H1 (cell line): ENCODE measurements at regions not wholly inside any gene's neighbourhood (a gene's known extent, or its start where the extent isn't known, plus 50 kb on each side); places are given as distances from the start of the nearest gene placed in this dataset.

Experiments used
- CTCF ChIA-PET: fragments of 300-600 bp; sonication (Branson Sonifier 250); formaldehyde crosslinking; loops from one replicate; lab custom pipeline; 2021; ENCODE audit not compliant: partially characterized antibody; lab: Charles Lee
- POLR2A ChIA-PET: fragments of 300-600 bp; sonication (Branson Sonifier 250); formaldehyde crosslinking; loops from one replicate; lab custom pipeline; 2021; ENCODE audit warnings: inconsistent platforms; ENCODE audit not compliant: partially characterized antibody; lab: Charles Lee
- DNase-seq, 2 experiments: peaks; one replicate each; pipeline versions ENCODE4 v3.0.0 to v3.0.0-alpha.2; 2010 to 2022; ENCODE audit warnings: low spot score in 2 of 2, low read depth in 1 of 2, mixed read lengths in 1 of 2
- FAIRE-seq: peaks from 2 replicates; lab custom pipeline; 2011; peaks lifted over from hg19 to GRCh38; lab: Jason Lieb, UNC
- H2AFZ ChIP-seq: 2 replicates; pipeline ENCODE4 v1.8.1; 2012; ENCODE audit warnings: low read length, inconsistent platforms
- H2AK5ac ChIP-seq: 2 replicates; pipeline ENCODE4 v1.6.1; 2013; ENCODE audit warnings: low read depth, low read length
- H2BK120ac ChIP-seq: replicated peaks from 2 replicates; pipeline ENCODE3; 2013; ENCODE audit warnings: low read depth, low read length, inconsistent platforms
- H2BK12ac ChIP-seq: 2 replicates; pipeline ENCODE4 v1.6.1; 2013; ENCODE audit warnings: low read depth, low read length
- H2BK15ac ChIP-seq: 2 replicates; pipeline ENCODE4 v1.6.1; 2013; ENCODE audit warnings: low read length
- H2BK20ac ChIP-seq: 2 replicates; pipeline ENCODE4 v1.6.1; 2013; ENCODE audit warnings: low read length
- H2BK5ac ChIP-seq: 2 replicates; pipeline ENCODE4 v1.6.1; 2013; ENCODE audit warnings: low read depth, low read length
- H3K14ac ChIP-seq: 2 replicates; pipeline ENCODE4 v1.6.1; 2013; ENCODE audit warnings: inconsistent platforms; ENCODE audit not compliant: insufficient read length
- H3K18ac ChIP-seq: 2 replicates; pipeline ENCODE4 v1.6.1; 2013; ENCODE audit warnings: low read length; ENCODE audit errors: extremely low read depth
- H3K23ac ChIP-seq: 2 replicates; pipeline ENCODE4 v1.6.1; 2013; ENCODE audit warnings: inconsistent platforms; ENCODE audit not compliant: insufficient read length
- H3K23me2 ChIP-seq: 2 replicates; pipeline ENCODE4 v1.6.1; 2013; ENCODE audit warnings: low read depth, low read length
- H3K27ac ChIP-seq: 2 replicates; pipeline ENCODE4 v1.6.1; 2011; ENCODE audit warnings: low read depth, low read length, inconsistent platforms
- H3K27me3 ChIP-seq, 4 experiments: replicated peaks in 1 of 4; 1 replicate in 1 of 4; 2 replicates in 3 of 4; pipeline versions ENCODE4 v1.6.1 to v1.8.1; 2011 to 2013; ENCODE audit warnings: low read length in 3 of 4, mild to moderate bottlenecking in 3 of 4, inconsistent platforms in 2 of 4, mixed read lengths in 2 of 4, moderate library complexity in 1 of 4; ENCODE audit not compliant: control insufficient read depth in 3 of 4, insufficient read depth in 3 of 4; ENCODE audit errors: extremely low read depth in 1 of 4
- H3K36me3 ChIP-seq, 4 experiments: 2 replicates each; pipeline versions ENCODE4 v1.6.1 to v1.8.1; 2011 to 2013; ENCODE audit warnings: mild to moderate bottlenecking in 4 of 4, low read length in 3 of 4, moderate library complexity in 2 of 4, control low read depth in 1 of 4, inconsistent platforms in 1 of 4; ENCODE audit not compliant: insufficient read depth in 4 of 4, control insufficient read depth in 2 of 4
- H3K4ac ChIP-seq: replicated peaks from 2 replicates; pipeline ENCODE3; 2013; ENCODE audit warnings: low read length, low read depth, mixed read lengths, inconsistent platforms; ENCODE audit not compliant: insufficient read length
- H3K4me1 ChIP-seq, 4 experiments: replicated peaks in 1 of 4; 1 replicate in 1 of 4; 2 replicates in 3 of 4; pipeline versions ENCODE4 v1.6.1 to v1.8.1; 2011 to 2013; ENCODE audit warnings: low read length in 3 of 4, inconsistent platforms in 2 of 4, mixed read lengths in 1 of 4; ENCODE audit not compliant: insufficient read depth in 4 of 4, control insufficient read depth in 3 of 4
- H3K4me2 ChIP-seq, 2 experiments: 2 replicates each; pipeline versions ENCODE4 v1.6.1 to v1.8.1; 2011 to 2013; ENCODE audit warnings: low read depth in 2 of 2, low read length in 2 of 2, control low read depth in 1 of 2, inconsistent platforms in 1 of 2, mild to moderate bottlenecking in 1 of 2; ENCODE audit not compliant: insufficient read depth in 1 of 2
- H3K4me3 ChIP-seq, 4 experiments: fragments of 200-600, 300-600 bp in 1 of 4; sonication (generic), shearing (Covaris generic), sonication (Bioruptor Twin) in 1 of 4; 2 replicates each; pipeline versions ENCODE4 v1.5.1 to v1.8.1; 2011 to 2016; ENCODE audit warnings: low read length in 4 of 4, low read depth in 3 of 4, control low read depth in 2 of 4, inconsistent platforms in 2 of 4, mild to moderate bottlenecking in 2 of 4, mixed read lengths in 1 of 4, moderate library complexity in 1 of 4; ENCODE audit not compliant: insufficient read depth in 2 of 4; ENCODE audit errors: extremely low read depth in 1 of 4
- H3K56ac ChIP-seq: replicated peaks from 2 replicates; pipeline ENCODE3; 2013; ENCODE audit warnings: low read depth, mild to moderate bottlenecking, mixed read lengths, low read length, inconsistent platforms; ENCODE audit not compliant: insufficient read length
- H3K79me1 ChIP-seq: 2 replicates; pipeline ENCODE4 v1.6.1; 2013; ENCODE audit warnings: low read depth, low read length, control low read depth
- H3K79me2 ChIP-seq, 2 experiments: 2 replicates each; pipeline versions ENCODE4 v1.6.1 to v1.8.1; 2012 to 2013; ENCODE audit warnings: low read length in 2 of 2, mild to moderate bottlenecking in 2 of 2, inconsistent platforms in 1 of 2; ENCODE audit not compliant: insufficient read depth in 2 of 2, control insufficient read depth in 1 of 2
- H3K9ac ChIP-seq, 4 experiments: replicated peaks in 1 of 4; 1 replicate in 1 of 4; 2 replicates in 3 of 4; pipeline versions ENCODE4 v1.6.1 to v1.8.1; 2011 to 2013; ENCODE audit warnings: low read depth in 3 of 4, low read length in 3 of 4, control low read depth in 2 of 4, mild to moderate bottlenecking in 2 of 4, moderate library complexity in 2 of 4, inconsistent platforms in 1 of 4; ENCODE audit errors: extremely low read depth in 1 of 4
- H3K9me3 ChIP-seq, 2 experiments: 2 replicates each; pipeline versions ENCODE4 v1.6.1 to v1.8.1; 2012 to 2013; ENCODE audit warnings: mild to moderate bottlenecking in 2 of 2, moderate library complexity in 2 of 2, control low read depth in 1 of 2, inconsistent platforms in 1 of 2, low read depth in 1 of 2, low read length in 1 of 2, mixed read lengths in 1 of 2; ENCODE audit not compliant: insufficient read depth in 2 of 2
- H4K20me1 ChIP-seq, 2 experiments: replicated peaks in 1 of 2; 2 replicates each; pipeline versions ENCODE3 to v1.8.1; 2011 to 2013; ENCODE audit warnings: inconsistent platforms in 2 of 2, low read length in 2 of 2, mild to moderate bottlenecking in 1 of 2; ENCODE audit not compliant: insufficient read depth in 2 of 2, control insufficient read depth in 1 of 2
- H4K5ac ChIP-seq: 2 replicates; pipeline ENCODE4 v1.6.1; 2013; ENCODE audit warnings: low read length, low read depth, mixed read lengths, inconsistent platforms; ENCODE audit not compliant: insufficient read length
- H4K8ac ChIP-seq: 2 replicates; pipeline ENCODE4 v1.8.0; 2013; ENCODE audit warnings: mild to moderate bottlenecking, moderate library complexity, low read length, inconsistent platforms; ENCODE audit not compliant: insufficient read depth; ENCODE audit errors: extremely low read depth
- H4K91ac ChIP-seq: replicated peaks from 2 replicates; pipeline ENCODE3; 2013; ENCODE audit warnings: low read length, mixed read lengths, inconsistent platforms; ENCODE audit not compliant: insufficient read length
- EZH2 ChIP-seq: fragments of 200-600 bp; sonication (generic); IDR thresholded peaks from 2 replicates; pipeline ENCODE4 v1.7.1; 2012; ENCODE audit warnings: low read depth, mild to moderate bottlenecking, moderate library complexity, low read length, inconsistent platforms; ENCODE audit not compliant: severe bottlenecking
- KDM4A ChIP-seq: IDR thresholded peaks from one replicate; pipeline ENCODE4 v1.7.1; 2012; ENCODE audit warnings: low read depth, mild to moderate bottlenecking, moderate library complexity, low read length, inconsistent platforms; ENCODE audit not compliant: severe bottlenecking
- KDM5A ChIP-seq: fragments of 200-600 bp; IDR thresholded peaks from 2 replicates; pipeline ENCODE4 v1.7.1; 2012; ENCODE audit warnings: mild to moderate bottlenecking, low read length, inconsistent platforms, mixed read lengths
- PHF8 ChIP-seq: fragments of 200-600 bp; sonication (generic); conservative IDR thresholded peaks from 2 replicates; pipeline ENCODE4 v1.7.1; 2012; ENCODE audit warnings: low read depth, mild to moderate bottlenecking, inconsistent platforms, low read length, moderate library complexity
- POLR2A ChIP-seq, 2 experiments: IDR thresholded peaks; 1 replicate in 1 of 2; 2 replicates in 1 of 2; pipeline ENCODE4 v1.6.1; 2011; ENCODE audit warnings: low read depth in 2 of 2, low read length in 2 of 2, mild to moderate bottlenecking in 2 of 2; ENCODE audit errors: control extremely low read depth in 1 of 2
- RAD21 ChIP-seq, 2 experiments: IDR thresholded peaks in 1 of 2; conservative IDR thresholded peaks in 1 of 2; 2 replicates each; pipeline ENCODE4 v1.6.1; 2011; ENCODE audit warnings: low read depth in 2 of 2, low read length in 2 of 2, improper control_type of control experiment in 1 of 2, inconsistent platforms in 1 of 2, mild to moderate bottlenecking in 1 of 2, moderate library complexity in 1 of 2
- RBBP5 ChIP-seq: IDR thresholded peaks from 2 replicates; pipeline ENCODE4 v1.7.1; 2012; ENCODE audit warnings: low read depth, mild to moderate bottlenecking, inconsistent platforms, low read length, moderate library complexity, borderline replicate concordance
- SAP30 ChIP-seq: fragments of 300-600 bp; sonication (generic); IDR thresholded peaks from 2 replicates; pipeline ENCODE4 v1.7.1; 2012; ENCODE audit warnings: low read length, moderate library complexity, mild to moderate bottlenecking, inconsistent platforms; ENCODE audit not compliant: insufficient read depth, insufficient replicate concordance
- SP1 ChIP-seq: IDR thresholded peaks from 2 replicates; pipeline ENCODE4 v1.6.1; 2011; ENCODE audit warnings: low read depth, low read length
- SRF ChIP-seq: IDR thresholded peaks from 2 replicates; pipeline ENCODE4 v1.6.1; 2011; ENCODE audit warnings: mild to moderate bottlenecking, low read depth, low read length, moderate library complexity
- TAF1 ChIP-seq: IDR thresholded peaks from 2 replicates; pipeline ENCODE4 v1.6.1; 2011; ENCODE audit warnings: mild to moderate bottlenecking, low read depth, low read length
- TCF12 ChIP-seq: IDR thresholded peaks from 2 replicates; pipeline ENCODE4 v1.6.1; 2011; ENCODE audit warnings: low read depth, mild to moderate bottlenecking, low read length
- USF2 ChIP-seq: IDR thresholded peaks from 2 replicates; pipeline ENCODE4 v1.6.1; 2011; ENCODE audit warnings: low read length, improper control_type of control experiment
- ZNF274 ChIP-seq: IDR thresholded peaks from 2 replicates; pipeline ENCODE4 v1.7.0; 2012; ENCODE audit warnings: low read length, borderline replicate concordance; ENCODE audit errors: extremely low read depth
- WGBS, 2 experiments: shearing (Covaris generic) in 1 of 2; methylation state at CpG; one replicate each; pipeline versions ENCODE4 v1.1.6 to v1.1.7; 2013 to 2015; ENCODE audit warnings: low lambda C conversion rate in 2 of 2, mixed read lengths in 2 of 2, inconsistent platforms in 1 of 2, low coverage in 1 of 2, missing lambda C conversion rate in 1 of 2; ENCODE audit not compliant: insufficient replicate concordance in 2 of 2, insufficient coverage in 1 of 2, insufficient read length in 1 of 2; ENCODE audit errors: extremely low coverage in 1 of 2, missing lambda C conversion rate in 1 of 2; 5-methylcytosine and 5-hydroxymethylcytosine counted together

- FAIRE-seq (no peak), DNase-seq (no peak)
- Histone ChIP-seq H2AK5ac (no peak overlapping the region), H2AFZ (no peak overlapping the region), H4K5ac (no peak overlapping the region), H3K9ac (no peak overlapping the region), H3K23ac (no peak overlapping the region), H3K23me2 (no peaks in the 10 kb centered on the region), H2BK120ac (no peak overlapping the region), H4K91ac (no peak overlapping the region), H3K4me2 (no peak overlapping the region), H3K9me3 (no peaks in the 10 kb centered on the region), H3K56ac (no peak overlapping the region), H3K36me3 (no peaks in the 10 kb centered on the region), H4K8ac (no peak overlapping the region), H3K27ac (no peak overlapping the region), H3K4me3 (no peak overlapping the region), H2BK5ac (no peak overlapping the region), H2BK15ac (no peak overlapping the region), H2BK12ac (no peak overlapping the region), H3K4me1 (peaks cover 0 to 5% (median 3%) of the 10 kb centered on the region in 4 experiments; a peak in 2 of 7 replicates), H3K79me2 (no peaks in the 10 kb centered on the region), H3K27me3 (no peaks in the 10 kb centered on the region), H3K14ac (no peak overlapping the region), H3K18ac (no peak overlapping the region), H3K4ac (no peak overlapping the region), H3K79me1 (no peaks in the 10 kb centered on the region), H2BK20ac (no peak overlapping the region), H4K20me1 (no peaks in the 10 kb centered on the region)
- WGBS, 2 experiments, result 67% methylated on average over 3 of the region's 3 CpGs; no CpG with 5 or more reads in 1 of the 2 experiments
- ChIA-PET POLR2A (no interaction called here), CTCF (no interaction called here)
- TF ChIP-seq EZH2, result no peak
- no peak for TF ChIP-seq KDM5A
- TF ChIP-seq RAD21 (IDR thresholded peaks at IDR 0.05 in 1 of 2, conservative IDR thresholded peaks at IDR 0.05 in 1 of 2; ENCODE audit: low read depth in 2 of 2, low read length in 2 of 2), result no peak
- no peak for TF ChIP-seq KDM4A
- no peak for TF ChIP-seq POLR2A (IDR thresholded peaks at IDR 0.05; ENCODE audit: control extremely low read depth in 1 of 2, low read depth in 2 of 2, low read length in 2 of 2)
- no peak for TF ChIP-seq SRF
- no peak for TF ChIP-seq TCF12
- TF ChIP-seq TAF1, result no peak
- TF ChIP-seq USF2, result no peak
- no peak for TF ChIP-seq ZNF274
- TF ChIP-seq SP1, result no peak
- no peak for TF ChIP-seq RBBP5
- no peak for TF ChIP-seq PHF8
- no peak for TF ChIP-seq SAP30
These were observed 371.0 kb downstream of the MEIS1 start for GRCh38 chr2:66805968-66806367.
